NCI-H69 (cell line): ENCODE measurements at regions not wholly inside any gene's neighbourhood (a gene's known extent, or its start where the extent isn't known, plus 50 kb on each side); places are given as distances from the start of the nearest gene placed in this dataset.

ENCODE experiments used
- DNase-seq: peaks from one replicate; lab custom pipeline; 2025; lab: John Stamatoyannopoulos, UW

DNA sequence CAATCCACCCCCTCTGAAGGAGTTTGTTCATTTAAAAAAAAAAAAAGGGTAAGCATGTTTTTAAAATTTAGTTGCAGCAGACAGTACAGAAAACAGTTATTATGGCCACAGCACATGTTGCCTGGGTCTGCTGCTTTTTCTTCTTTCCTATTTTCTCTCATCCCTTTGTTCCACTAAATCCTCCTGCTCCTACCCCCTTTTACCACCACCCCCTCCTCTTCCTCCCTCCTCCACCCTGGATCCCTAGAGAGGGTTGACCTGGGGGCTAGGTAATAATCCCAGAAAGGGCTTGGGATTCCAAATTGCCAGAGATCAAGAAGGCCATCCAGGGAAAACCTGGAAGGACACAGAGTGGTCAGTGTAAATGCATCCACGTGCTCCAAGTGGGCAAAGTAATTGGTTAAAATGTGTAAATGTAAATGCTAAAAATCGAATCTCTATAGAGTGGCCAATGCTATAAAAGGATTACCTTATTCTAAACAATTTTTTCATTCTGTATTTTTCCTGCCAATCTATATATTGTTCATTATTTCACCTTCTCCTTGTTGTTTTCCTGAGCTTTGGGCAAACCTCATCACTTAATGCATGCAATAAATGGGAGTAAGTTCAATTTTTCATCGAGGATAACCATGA, 89.0 kb upstream of the PIK3CG start:
- DNase-seq = no peak

- DNase-seq = no peak
Measured at GRCh38 chr7:106776618-106777347, 88.3 kb upstream of the PIK3CG start.

DNA sequence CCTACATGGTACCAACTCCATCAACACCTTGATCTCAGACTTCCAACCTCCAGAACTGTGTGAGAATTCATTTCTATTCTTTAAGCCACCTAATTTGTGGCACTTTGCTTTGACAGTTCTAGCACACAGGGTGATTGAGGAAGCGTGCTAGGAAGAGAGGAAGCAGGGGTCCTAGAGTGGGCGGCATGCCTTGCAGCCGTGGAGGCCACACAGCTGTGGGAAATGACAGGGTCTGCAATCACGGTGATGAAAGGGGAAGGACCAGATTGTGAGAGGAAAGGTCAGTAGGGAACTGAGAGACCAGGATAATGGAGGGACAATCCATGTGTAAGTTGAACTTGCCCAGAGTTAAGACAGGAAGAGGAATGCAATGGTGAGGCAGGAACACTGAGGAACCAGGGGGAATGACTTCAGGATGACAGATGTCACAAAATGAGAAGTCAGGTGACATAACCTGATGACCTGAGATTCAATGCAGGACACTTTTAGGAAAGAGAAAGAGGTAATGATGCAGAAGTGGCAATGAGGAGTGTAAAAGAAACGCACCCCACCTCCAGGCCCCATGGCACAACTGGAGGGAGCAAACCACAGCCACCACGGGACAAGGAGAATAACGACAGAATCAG, 87.3 kb upstream of the PIK3CG start:
- DNase-seq = no peak

DNA sequence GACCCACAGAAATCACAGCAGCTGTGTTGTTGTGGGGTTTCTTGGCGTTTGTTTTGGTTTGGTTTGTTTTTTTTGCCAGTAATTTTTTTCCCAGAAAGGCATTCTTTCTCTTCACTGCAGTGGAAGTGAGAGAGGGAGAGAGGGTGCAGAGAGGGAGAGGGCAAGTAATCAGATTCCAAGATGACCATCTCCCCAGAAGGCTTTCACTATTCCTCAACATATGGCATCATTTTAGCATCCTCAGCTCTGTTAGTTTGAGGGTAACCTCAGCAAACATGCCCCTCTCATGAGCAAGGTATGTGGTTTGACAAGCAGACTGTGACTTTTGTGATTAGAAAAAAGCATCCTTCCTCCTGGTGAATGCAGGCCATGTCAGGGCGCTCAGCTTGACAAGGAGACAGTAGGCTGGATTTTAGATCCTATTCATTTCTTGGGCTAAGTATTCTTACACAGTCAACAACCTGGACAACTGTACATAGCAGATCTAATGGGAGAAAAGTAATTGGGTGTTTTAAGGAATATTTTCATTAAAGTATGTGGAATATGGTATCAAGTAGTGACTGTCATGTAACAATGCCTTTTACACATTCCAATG, 86.3 kb upstream of the PIK3CG start:
- DNase-seq = no peak

DNA sequence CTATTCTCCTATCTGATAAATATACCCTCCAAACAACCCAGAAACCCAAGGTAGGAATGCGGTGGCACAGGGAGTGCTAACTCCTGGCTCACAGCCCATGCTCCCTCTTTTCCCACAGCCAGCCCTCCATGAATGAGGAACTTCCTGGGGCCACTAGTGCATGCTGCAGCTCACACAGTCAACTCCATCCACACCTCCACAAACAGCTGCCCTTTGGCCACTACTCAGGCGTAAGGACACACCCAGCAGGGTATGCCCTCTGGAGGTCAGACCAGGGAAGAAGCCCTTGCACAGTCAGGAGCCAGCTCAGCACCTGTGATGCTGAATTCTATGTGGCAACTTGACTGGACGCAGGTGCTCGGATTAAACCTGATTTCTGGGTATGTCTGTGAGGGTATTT, 85.2 kb upstream of the PIK3CG start:
- DNase-seq = peak; percentile 19

- DNase-seq = no peak
Measured at GRCh38 chr7:106781007-106781406, 84.1 kb upstream of the PIK3CG start.

DNA sequence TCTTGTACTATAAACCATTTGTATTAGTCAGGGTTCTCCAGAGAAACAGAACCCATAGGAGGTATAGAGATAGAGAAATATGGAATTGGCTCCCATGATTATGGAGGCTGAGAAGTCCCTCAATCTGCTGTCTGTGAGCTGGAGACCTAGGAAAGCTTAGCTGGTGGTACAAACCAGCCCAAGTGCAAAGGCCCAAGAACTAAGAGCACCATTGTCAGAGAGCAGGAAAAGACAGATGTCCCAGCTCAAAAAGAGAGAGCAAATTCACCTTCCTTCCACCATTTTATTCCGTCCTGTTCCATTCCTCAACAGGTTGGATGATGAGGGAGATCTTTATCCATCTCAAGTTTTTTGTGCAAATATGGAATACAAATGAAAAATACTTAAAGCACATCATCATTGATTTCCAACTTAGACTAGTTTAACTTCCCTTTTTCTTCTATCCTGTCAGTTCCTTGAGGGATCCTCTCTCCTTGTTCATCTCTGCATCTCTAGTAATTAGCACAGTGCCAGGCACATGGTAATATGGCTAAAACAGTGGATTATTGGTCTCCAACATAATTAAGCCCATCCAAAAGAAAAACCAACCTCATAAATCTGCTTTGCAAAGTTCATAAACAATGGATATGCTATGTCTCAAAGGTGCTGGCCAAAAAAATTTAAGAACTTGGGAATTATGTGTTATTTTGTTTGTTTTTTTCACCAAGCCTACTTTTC, 83.1 kb upstream of the PIK3CG start:
- no peak for DNase-seq

GRCh38 chr7:106783286-106783685, 81.8 kb upstream of the PIK3CG start:
- DNase-seq = no peak

- peak; percentile 16 for DNase-seq
Measured at GRCh38 chr7:106788637-106789036, 76.4 kb upstream of the PIK3CG start.

DNA sequence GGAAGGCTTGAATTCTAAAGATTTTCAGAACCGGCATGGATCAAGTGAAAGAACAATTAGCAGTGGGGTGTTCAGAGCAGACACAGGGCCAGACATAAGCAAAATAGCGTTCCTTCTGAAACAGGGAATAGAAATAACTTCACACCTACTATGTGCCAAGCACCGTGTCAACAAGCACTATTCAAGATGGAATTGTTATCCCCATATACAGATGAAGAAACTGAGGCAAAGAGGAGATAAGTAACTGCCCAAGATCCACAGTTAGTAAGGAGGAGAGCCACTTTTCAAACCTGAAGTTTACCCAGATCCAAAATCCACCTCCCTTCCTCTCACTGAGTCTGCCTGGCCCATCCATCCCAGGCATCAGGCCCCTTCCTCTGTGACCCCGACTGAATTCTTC, 73.6 kb upstream of the PIK3CG start:
- DNase-seq = no peak

GRCh38 chr7:106792233-106792926, 72.7 kb upstream of the PIK3CG start:
- DNase-seq = no peak

DNA sequence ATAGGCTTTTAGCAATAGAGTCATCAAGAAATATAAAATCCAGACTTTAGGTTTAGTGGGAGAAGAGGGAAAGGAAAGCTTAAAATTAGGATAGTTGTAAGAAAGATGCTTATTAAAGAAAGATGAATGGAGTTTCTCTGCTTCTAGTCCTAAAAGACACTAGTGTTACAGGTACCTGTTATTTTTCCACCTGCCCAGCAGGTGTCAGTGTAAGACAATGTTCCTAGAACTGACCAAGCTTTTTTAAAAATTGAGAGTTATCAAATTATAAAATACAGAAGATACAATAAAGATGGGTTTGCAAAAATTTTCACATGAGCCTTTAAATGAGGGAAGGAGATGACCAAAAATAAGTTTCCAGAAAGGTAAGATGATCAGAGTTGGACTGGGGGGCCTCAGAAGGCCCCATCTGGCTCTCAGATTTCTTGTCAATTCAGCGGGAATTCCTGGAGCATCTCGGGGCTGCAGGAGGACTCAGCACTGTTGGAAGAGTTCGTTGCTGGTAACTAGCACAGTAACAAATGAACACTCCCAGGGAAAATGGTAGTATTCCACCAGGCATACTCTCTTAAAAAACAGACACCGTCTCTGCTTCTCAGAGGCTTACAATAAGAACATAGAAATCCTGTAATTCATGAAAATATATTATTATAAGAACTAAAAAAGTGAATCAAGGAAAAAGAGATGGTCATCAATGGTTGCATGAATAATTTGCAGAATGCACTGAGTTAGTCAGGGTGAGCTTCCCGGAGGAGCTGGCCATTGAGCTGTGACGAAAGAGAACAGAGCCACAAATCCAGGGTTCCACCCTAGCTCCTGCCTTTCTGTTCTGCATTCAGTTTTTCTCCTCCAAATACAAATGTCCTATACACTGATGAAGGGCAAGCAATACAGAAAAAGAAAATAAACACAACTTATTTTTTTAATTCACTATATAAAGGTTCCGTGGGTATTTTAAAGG, 71.8 kb upstream of the PIK3CG start:
- DNase-seq = peak; percentile 54

- peak; percentile 10 for DNase-seq
Measured at GRCh38 chr7:106794276-106795083, 70.6 kb upstream of the PIK3CG start.

DNA sequence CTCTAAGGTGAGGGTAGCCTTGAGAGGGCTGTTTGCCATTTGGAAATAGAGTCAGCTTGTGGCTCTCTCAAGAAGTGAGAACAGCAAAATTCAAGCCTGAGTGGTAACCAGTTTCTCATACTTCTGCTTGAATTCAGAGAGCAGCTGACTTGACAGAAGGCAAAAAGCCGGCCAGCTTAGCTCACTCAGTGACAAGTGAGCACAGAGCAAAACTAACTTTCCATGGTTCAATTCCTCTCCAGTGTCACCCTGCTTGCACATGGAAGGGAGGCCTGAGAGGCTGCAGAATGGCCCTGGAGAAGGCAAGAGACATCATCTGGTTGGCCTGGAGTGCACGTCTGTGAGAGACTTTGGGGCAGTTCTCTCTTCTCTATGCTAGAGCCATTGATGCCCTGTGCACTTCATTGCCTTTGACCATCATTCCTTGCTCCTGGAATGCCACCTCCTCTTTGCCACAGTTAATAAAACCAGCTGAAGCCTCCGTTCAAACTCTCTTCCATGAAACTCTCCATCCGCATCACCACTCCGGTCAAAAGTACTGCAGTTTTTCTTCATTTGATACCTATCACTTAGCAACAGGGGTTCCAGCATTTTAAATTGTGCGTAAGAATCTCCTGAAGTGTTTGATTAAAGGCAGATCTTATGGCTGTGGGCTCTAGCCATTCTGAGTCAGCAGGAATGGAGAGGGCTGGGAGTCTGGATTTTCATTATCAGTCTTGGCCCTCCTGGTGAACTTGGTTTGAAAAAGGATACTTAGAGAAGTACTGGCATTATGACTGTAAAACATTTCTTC, 69.8 kb upstream of the PIK3CG start:
- no peak for DNase-seq

- DNase-seq = no peak
Measured at GRCh38 chr7:106795877-106796231, 69.2 kb upstream of the PIK3CG start.

GRCh38 chr7:106797937-106798336, 67.1 kb upstream of the PIK3CG start:
- DNase-seq = no peak

- DNase-seq = no peak
Measured at GRCh38 chr7:106802589-106802988, 62.5 kb upstream of the PIK3CG start.

- DNase-seq = no peak
Measured at GRCh38 chr7:106806556-106806955, 58.5 kb upstream of the PIK3CG start.

DNA sequence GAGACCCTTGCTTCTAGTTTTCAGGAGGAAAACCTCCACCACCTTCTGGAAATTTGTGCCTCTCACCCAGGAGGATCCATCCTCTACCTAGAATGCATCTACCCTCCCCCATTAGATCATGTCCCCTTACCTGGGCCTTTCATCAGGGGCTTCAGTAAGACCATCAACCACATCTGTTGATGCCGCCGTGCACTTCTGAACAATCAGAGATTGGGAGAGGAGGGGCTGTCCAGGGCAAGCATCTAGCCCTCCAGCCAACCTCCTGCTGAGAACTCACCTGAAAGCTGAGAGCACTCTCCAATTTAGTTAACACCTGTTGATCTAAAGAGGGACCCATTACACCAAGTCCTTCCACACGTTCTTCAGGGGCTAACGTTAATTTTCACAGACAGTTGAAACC, 57.6 kb upstream of the PIK3CG start:
- peak; percentile 21 for DNase-seq
